ENCODE measurements at regions not wholly inside any gene's neighbourhood (a gene's known extent, or its start where the extent isn't known, plus 50 kb on each side); places are given as distances from the start of the nearest gene placed in this dataset.

DNA sequence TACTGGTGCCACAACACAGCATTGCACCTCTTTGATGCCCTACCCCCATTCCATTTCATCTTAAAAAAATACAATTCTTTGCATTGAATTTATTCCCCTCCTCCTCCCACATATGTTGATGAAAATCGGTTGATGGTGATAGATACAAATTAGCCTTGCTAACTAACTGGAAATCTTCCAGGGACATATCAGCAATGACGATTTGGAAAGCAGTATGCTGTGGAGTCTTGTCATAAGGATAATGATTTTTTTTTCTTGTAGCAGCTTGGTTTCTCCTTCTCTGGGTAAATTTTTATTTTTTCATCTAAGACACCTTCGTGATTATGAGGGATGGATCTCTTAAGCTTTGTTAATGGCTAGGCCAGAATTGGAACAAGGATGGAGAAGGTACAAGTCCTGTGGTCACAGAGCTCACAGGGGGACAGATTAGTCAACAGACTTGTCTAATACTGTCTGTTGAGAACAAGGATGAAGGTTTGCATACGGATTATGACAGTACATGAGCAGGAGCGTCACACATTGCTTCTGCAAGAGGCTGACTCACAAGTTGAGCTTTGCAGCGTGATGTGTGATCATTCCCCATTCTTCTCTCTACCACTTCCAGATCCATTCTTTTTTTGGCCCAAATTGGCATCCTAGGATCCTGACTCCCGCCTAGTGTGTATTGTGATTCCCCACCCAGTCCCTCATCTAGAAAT, 233.1 kb upstream of the FERMT1 start:
- TF ChIP-seq, protein P1, sequence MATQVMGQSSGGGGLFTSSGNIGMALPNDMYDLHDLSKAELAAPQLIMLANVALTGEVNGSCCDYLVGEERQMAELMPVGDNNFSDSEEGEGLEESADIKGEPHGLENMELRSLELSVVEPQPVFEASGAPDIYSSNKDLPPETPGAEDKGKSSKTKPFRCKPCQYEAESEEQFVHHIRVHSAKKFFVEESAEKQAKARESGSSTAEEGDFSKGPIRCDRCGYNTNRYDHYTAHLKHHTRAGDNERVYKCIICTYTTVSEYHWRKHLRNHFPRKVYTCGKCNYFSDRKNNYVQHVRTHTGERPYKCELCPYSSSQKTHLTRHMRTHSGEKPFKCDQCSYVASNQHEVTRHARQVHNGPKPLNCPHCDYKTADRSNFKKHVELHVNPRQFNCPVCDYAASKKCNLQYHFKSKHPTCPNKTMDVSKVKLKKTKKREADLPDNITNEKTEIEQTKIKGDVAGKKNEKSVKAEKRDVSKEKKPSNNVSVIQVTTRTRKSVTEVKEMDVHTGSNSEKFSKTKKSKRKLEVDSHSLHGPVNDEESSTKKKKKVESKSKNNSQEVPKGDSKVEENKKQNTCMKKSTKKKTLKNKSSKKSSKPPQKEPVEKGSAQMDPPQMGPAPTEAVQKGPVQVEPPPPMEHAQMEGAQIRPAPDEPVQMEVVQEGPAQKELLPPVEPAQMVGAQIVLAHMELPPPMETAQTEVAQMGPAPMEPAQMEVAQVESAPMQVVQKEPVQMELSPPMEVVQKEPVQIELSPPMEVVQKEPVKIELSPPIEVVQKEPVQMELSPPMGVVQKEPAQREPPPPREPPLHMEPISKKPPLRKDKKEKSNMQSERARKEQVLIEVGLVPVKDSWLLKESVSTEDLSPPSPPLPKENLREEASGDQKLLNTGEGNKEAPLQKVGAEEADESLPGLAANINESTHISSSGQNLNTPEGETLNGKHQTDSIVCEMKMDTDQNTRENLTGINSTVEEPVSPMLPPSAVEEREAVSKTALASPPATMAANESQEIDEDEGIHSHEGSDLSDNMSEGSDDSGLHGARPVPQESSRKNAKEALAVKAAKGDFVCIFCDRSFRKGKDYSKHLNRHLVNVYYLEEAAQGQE (IDR thresholded peaks at IDR 0.05; ENCODE audit: insufficient replicate concordance, low read depth): no peak
- TF ChIP-seq, protein P2, sequence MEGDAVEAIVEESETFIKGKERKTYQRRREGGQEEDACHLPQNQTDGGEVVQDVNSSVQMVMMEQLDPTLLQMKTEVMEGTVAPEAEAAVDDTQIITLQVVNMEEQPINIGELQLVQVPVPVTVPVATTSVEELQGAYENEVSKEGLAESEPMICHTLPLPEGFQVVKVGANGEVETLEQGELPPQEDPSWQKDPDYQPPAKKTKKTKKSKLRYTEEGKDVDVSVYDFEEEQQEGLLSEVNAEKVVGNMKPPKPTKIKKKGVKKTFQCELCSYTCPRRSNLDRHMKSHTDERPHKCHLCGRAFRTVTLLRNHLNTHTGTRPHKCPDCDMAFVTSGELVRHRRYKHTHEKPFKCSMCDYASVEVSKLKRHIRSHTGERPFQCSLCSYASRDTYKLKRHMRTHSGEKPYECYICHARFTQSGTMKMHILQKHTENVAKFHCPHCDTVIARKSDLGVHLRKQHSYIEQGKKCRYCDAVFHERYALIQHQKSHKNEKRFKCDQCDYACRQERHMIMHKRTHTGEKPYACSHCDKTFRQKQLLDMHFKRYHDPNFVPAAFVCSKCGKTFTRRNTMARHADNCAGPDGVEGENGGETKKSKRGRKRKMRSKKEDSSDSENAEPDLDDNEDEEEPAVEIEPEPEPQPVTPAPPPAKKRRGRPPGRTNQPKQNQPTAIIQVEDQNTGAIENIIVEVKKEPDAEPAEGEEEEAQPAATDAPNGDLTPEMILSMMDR (IDR thresholded peaks at IDR 0.05; ENCODE audit: insufficient read depth, low read length): no peak
- TF ChIP-seq GABPA (IDR thresholded peaks at IDR 0.05; ENCODE audit: low read depth) (no peak), POLR2AphosphoS5 (IDR thresholded peaks at IDR 0.05; ENCODE audit: low read depth) (no peak)

Data from HL-60 (cell line).